ENCODE measurements at regions not wholly inside any gene's neighbourhood (a gene's known extent, or its start where the extent isn't known, plus 50 kb on each side); places are given as distances from the start of the nearest gene placed in this dataset.

DNA sequence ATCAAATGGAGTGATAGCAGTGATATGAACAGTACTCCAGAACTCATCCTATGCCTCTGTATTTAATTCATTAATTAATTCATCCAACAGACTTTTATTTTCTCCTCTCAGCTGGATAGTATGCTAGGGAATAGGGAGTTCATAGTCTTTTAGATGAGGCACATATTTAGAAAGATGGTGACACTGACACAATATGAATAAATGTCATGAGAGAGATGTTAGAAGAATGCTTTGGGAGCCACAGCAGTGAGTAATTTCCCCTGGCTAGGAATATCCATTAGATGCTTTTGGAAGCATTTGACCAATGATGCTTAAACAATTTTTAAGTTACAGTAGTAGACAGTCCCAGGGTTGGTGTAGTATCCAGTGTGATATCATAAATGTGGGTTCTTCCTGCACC is 428.7 kb upstream of the SGCD start (continued):
- TF ChIP-seq SREBF2 (CRISPR knock-in tag; IDR thresholded peaks at IDR 0.05): no peak
- no peak for TF ChIP-seq ZNF263 (CRISPR knock-in tag; IDR thresholded peaks at IDR 0.05; ENCODE audit: borderline replicate concordance)
- no peak for TF ChIP-seq SMAD4 (CRISPR knock-in tag; conservative IDR thresholded peaks at IDR 0.05)
- TF ChIP-seq, protein P1, sequence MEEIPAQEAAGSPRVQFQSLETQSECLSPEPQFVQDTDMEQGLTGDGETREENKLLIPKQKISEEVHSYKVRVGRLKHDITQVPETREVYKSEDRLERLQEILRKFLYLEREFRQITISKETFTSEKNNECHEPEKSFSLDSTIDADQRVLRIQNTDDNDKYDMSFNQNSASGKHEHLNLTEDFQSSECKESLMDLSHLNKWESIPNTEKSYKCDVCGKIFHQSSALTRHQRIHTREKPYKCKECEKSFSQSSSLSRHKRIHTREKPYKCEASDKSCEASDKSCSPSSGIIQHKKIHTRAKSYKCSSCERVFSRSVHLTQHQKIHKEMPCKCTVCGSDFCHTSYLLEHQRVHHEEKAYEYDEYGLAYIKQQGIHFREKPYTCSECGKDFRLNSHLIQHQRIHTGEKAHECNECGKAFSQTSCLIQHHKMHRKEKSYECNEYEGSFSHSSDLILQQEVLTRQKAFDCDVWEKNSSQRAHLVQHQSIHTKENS (CRISPR knock-in tag; IDR thresholded peaks at IDR 0.05): no peak
- TF ChIP-seq, protein P2, sequence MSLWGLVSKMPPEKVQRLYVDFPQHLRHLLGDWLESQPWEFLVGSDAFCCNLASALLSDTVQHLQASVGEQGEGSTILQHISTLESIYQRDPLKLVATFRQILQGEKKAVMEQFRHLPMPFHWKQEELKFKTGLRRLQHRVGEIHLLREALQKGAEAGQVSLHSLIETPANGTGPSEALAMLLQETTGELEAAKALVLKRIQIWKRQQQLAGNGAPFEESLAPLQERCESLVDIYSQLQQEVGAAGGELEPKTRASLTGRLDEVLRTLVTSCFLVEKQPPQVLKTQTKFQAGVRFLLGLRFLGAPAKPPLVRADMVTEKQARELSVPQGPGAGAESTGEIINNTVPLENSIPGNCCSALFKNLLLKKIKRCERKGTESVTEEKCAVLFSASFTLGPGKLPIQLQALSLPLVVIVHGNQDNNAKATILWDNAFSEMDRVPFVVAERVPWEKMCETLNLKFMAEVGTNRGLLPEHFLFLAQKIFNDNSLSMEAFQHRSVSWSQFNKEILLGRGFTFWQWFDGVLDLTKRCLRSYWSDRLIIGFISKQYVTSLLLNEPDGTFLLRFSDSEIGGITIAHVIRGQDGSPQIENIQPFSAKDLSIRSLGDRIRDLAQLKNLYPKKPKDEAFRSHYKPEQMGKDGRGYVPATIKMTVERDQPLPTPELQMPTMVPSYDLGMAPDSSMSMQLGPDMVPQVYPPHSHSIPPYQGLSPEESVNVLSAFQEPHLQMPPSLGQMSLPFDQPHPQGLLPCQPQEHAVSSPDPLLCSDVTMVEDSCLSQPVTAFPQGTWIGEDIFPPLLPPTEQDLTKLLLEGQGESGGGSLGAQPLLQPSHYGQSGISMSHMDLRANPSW (CRISPR knock-in tag; IDR thresholded peaks at IDR 0.05): no peak

DNA sequence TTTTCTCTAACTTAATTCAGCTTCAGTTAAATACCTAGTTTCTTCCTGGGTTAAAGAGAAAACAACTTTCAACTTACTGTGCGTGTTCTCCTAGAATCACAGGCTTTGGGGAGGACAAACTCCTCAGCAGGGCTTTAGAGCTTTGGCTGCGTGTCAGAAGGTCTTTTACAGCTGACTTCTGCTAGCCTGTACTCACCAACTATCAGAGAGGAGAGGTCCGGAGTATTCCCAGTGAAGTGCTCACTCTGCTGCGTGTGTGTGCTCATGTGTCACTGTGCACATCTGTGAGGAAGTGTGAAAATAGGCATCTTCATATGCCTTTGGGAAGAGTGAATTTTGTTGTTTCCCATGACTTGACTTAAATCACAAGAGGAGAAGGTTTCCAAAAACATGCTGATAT is 423.2 kb upstream of the SGCD start:
- 0% methylated on average over 4 of the region's 4 CpGs for WGBS (ENCODE audit: insufficient coverage, low coverage, missing lambda C conversion rate)
- Histone ChIP-seq H3K36me3 (ENCODE audit: control insufficient read depth, insufficient read depth, low read length) (no peaks in the 10 kb centered on the region), H3K9me3 (replicated peaks; ENCODE audit: control insufficient read depth, insufficient read depth, low read depth, low read length) (no peaks in the 10 kb centered on the region), H3K27ac (ENCODE audit: extremely low read depth, low read depth, low read length) (no peak overlapping the region), H3K4me2 (ENCODE audit: insufficient read depth, low read length) (no peak overlapping the region), H3K79me2 (ENCODE audit: control insufficient read depth, insufficient read depth, low read length) (no peaks in the 10 kb centered on the region), H4K20me1 (replicated peaks; ENCODE audit: control insufficient read depth, insufficient read depth, low read length) (no peaks in the 10 kb centered on the region), H3K9me1 (ENCODE audit: control insufficient read depth, insufficient read depth, low read length) (no peaks in the 10 kb centered on the region), H3K9ac (ENCODE audit: insufficient read depth in 1 of 2, low read depth in 2 of 2, low read length in 2 of 2) (no peak overlapping the region), H3K4me1 (replicated peaks in 1 of 2; ENCODE audit: control insufficient read depth in 2 of 2, insufficient read depth in 2 of 2, low read length in 2 of 2) (no peaks in the 10 kb centered on the region), H3K27me3 (ENCODE audit: control insufficient read depth in 2 of 2, insufficient read depth in 2 of 2, low read length in 2 of 2) (no peaks in the 10 kb centered on the region), H3K4me3 (no peak overlapping the region), H2AFZ (ENCODE audit: low read depth, low read length) (no peak overlapping the region)
- ATAC-seq: no peak
- intact Hi-C loops (cut with micrococcal nuclease) (no loop called here), in situ Hi-C loops (cut with MboI) (no loop called here)
- no peak for DNase-seq (ENCODE audit: extremely low read depth in 1 of 4, low spot score in 3 of 4)
- no peak for TF ChIP-seq ZNF146 (CRISPR knock-in tag; IDR thresholded peaks at IDR 0.05; ENCODE audit: unreplicated experiment)
- TF ChIP-seq PPARD (CRISPR knock-in tag; IDR thresholded peaks at IDR 0.05): no peak
- no peak for TF ChIP-seq FOXK2 (conservative IDR thresholded peaks at IDR 0.05 in 1 of 2, IDR thresholded peaks at IDR 0.05 in 1 of 2; ENCODE audit: low read depth in 2 of 2)
- no peak for FAIRE-seq
- POLR2A ChIA-PET: no interaction called here
- CTCF ChIA-PET (ENCODE audit: low intra/inter-chr PET ratio): no interaction called here
- no TSS peak for BruUV-seq (replicated peaks)
